GM12891 (cell line): ENCODE measurements at regions not wholly inside any gene's neighbourhood (a gene's known extent, or its start where the extent isn't known, plus 50 kb on each side); places are given as distances from the start of the nearest gene placed in this dataset.

ENCODE experiments used
- DNase-seq: peaks from one replicate; pipeline ENCODE4 v3.0.0; 2011; ENCODE audit warnings: low spot score; ENCODE audit not compliant: insufficient read length
- FAIRE-seq: peaks from 2 replicates; lab custom pipeline; 2011; peaks lifted over from hg19 to GRCh38; lab: Jason Lieb, UNC
- PAX5 ChIP-seq: IDR thresholded peaks from 2 replicates; pipeline ENCODE4 v1.6.1; 2011; ENCODE audit warnings: low read length, moderate library complexity, mild to moderate bottlenecking; ENCODE audit not compliant: insufficient read depth, severe bottlenecking
- POLR2A ChIP-seq: IDR thresholded peaks from 2 replicates; pipeline ENCODE4 v1.6.1; 2011; ENCODE audit warnings: low read depth, low read length, control low read depth
- POLR2AphosphoS5 ChIP-seq: IDR thresholded peaks from 2 replicates; pipeline ENCODE4 v1.6.1; 2011; ENCODE audit warnings: low read depth, low read length, control low read depth
- POU2F2 ChIP-seq: IDR thresholded peaks from 2 replicates; pipeline ENCODE4 v1.6.1; 2011; ENCODE audit warnings: low read depth, mild to moderate bottlenecking, control low read depth, low read length, moderate library complexity
- SPI1 ChIP-seq: IDR thresholded peaks from 2 replicates; pipeline ENCODE4 v1.6.1; 2011; ENCODE audit warnings: low read depth, low read length, control low read depth
- TAF1 ChIP-seq: IDR thresholded peaks from 2 replicates; pipeline ENCODE4 v1.6.1; 2011; ENCODE audit warnings: low read depth, low read length, control low read depth

- FAIRE-seq (no peak), DNase-seq (no peak)
- TF ChIP-seq TAF1 (no peak), POLR2A (no peak), PAX5 (no peak), POU2F2 (no peak), POLR2AphosphoS5 (no peak), SPI1 (no peak)
Observed at GRCh38 chrX:109928596-109929335, 74.1 kb upstream of the TMEM164 start.

DNA sequence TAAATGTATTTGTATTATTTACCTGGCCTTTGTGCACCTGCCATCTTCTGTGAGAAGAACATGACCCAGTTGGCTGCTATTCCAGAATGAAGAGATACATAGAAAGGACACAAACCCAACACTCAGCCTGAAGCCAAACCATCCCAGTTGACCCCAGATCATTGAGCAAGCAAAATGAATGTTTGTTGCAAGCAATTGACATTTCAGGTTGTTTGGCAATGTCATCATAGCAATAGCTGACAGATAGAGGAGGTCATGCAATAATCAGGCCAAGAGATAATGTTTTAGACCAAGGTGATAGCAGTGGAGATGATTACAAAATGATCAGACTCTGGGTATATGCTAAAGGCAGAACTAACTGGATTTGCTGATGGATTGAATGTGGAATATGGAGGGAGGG is 71.2 kb upstream of the TMEM164 start:
- no peak for TF ChIP-seq SPI1
- no peak for TF ChIP-seq PAX5
- no peak for TF ChIP-seq POLR2AphosphoS5
- no peak for TF ChIP-seq POLR2A
- no peak for FAIRE-seq
- no peak for DNase-seq

DNA sequence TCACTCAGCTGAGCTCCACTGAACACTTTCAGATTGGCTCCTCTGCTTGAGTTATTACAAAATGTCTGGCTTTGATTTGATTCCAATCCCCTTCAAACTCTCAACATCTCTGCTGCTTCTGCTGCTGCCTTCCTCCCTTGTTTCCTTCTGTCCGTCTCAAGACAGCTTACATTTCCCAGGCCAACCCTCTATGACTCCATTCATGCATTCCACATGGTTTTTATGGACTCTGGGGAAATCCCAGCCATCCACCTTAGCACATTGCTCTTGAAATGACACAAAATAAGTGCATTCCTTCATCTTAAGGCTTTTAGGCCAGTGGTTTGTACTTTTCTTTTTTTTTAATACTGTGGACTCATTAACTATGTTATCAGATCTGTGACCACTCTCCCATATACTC is 68.5 kb upstream of the TMEM164 start:
- DNase-seq (no peak), FAIRE-seq (no peak)
- no peak for TF ChIP-seq POU2F2
- no peak for TF ChIP-seq POLR2AphosphoS5
- no peak for TF ChIP-seq SPI1

DNA sequence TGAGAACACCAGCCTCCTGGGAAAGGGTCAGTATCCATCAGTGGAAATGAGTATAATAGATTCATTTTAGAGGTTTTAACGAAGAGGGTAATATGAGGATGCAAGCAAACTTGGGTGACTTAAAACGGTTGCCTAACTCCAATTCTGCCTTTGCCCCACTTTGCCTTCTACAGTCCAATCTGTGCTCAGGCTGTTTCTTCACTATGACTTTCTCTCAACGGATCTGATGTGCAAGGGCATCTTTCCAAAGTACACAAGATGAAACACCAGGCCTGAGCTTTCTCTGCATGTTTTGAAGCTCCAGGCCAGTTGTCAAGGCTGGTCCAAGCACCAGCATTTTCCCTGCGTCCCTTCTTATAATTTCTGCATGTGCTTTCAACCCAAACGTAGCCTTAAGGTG is 68.0 kb upstream of the TMEM164 start:
- TF ChIP-seq SPI1 (no peak), POU2F2 (no peak), POLR2A (no peak), TAF1 (no peak), POLR2AphosphoS5 (no peak), PAX5 (no peak)
- FAIRE-seq (no peak), DNase-seq (no peak)

DNA sequence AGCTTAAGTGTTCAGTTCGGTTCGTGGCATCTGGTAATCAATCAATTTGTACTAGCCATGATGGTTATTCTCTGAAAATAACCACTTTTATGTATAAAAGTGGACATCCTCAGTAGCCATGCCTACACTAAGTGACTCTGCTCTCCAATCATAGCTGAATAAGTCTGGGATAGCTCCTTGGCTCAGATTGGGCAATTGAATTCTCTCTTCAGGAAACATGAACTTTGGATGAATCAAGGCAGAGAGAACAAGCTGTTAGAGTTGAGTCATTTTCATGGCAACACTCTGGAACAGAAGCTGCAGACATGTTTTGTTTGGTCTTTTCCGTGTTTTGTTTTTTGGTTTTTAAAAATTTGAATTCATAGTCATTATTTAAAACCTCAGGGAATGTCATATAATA is 66.8 kb upstream of the TMEM164 start:
- FAIRE-seq (no peak), DNase-seq (no peak)
- TF ChIP-seq SPI1 (no peak), PAX5 (no peak), TAF1 (no peak), POLR2A (no peak), POLR2AphosphoS5 (no peak), POU2F2 (no peak)

DNA sequence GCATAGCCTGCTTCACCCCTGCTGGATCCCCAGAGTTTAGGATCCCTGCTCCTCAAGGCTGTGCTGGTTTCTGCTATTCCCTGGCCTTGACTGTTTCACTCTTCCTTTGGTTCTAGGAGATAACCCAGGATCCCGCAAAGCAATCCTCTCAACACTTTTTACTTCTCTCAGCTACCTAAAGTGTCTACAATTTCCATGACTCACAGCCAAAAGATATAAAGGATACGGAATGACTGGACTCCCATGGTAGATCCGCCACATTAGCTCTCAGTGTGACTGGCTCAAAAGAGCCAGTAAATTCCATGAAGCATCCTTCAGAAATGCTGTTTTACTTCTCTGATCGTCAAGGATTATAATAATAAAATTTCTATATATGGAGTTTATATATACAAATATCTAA is 66.3 kb upstream of the TMEM164 start:
- no peak for FAIRE-seq
- no peak for TF ChIP-seq POLR2AphosphoS5
- no peak for TF ChIP-seq PAX5
- TF ChIP-seq POLR2A: no peak
- no peak for TF ChIP-seq TAF1
- TF ChIP-seq SPI1: no peak
- DNase-seq: no peak

DNA sequence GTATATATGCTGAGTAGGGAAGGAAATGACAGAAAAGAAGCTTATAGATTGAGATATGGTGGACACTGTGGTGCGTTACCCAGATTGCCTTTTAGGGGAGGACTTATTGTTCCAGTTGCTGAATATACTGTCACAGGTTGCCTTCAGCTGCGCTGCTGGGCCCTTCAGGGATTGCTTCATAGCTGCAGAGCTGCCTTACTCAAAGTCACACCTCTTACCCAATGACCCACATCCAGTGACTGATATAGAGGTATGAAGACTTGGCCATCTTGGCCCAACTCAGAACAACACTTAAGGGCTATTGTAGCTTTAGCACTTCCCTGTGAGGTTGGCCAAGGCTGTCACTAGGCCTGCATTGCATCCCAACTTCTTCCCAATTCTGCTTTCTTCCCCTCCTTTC is 63.4 kb upstream of the TMEM164 start:
- DNase-seq (no peak), FAIRE-seq (no peak)
- TF ChIP-seq POLR2A: no peak
- no peak for TF ChIP-seq POLR2AphosphoS5
- TF ChIP-seq TAF1: no peak
- no peak for TF ChIP-seq PAX5

DNA sequence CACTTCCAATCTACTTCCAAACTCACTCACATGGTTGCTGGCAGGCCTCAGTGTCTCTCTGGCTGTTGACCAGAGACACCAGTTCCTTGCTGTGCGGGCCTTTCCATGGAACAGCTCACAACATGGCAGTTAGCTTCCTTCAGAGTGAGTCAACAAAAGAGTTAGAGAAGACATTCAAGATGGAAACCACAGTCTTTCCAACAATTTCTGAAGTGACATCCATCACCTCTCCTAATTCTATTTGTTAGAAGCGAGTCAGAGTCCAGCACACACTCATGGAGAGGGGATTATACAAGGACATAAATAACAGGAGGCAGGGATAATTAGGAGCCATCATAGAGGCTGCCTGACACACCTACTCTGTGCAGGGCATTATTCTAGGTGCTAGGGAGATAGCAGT is 62.5 kb upstream of the TMEM164 start:
- FAIRE-seq (no peak), DNase-seq (no peak)
- TF ChIP-seq SPI1: no peak
- TF ChIP-seq PAX5: no peak
- TF ChIP-seq POLR2A: no peak
- no peak for TF ChIP-seq POLR2AphosphoS5
- no peak for TF ChIP-seq TAF1
- no peak for TF ChIP-seq POU2F2

- DNase-seq (no peak), FAIRE-seq (no peak)
- TF ChIP-seq TAF1 (no peak), POLR2A (no peak), PAX5 (no peak), SPI1 (no peak), POU2F2 (no peak), POLR2AphosphoS5 (no peak)
Observed at GRCh38 chrX:109943092-109943739, 59.7 kb upstream of the TMEM164 start.

- no peak for DNase-seq
- TF ChIP-seq POLR2AphosphoS5 (no peak), PAX5 (no peak), TAF1 (no peak), SPI1 (no peak), POLR2A (no peak), POU2F2 (no peak)
- FAIRE-seq: no peak
Observed at GRCh38 chrX:109943740-109944092, 59.2 kb upstream of the TMEM164 start.
